Progenitor cell of endocrine pancreas (in vitro differentiated cells): ENCODE measurements at regions not wholly inside any gene's neighbourhood (a gene's known extent, or its start where the extent isn't known, plus 50 kb on each side); places are given as distances from the start of the nearest gene placed in this dataset.

Experiments
- DNase-seq: peaks from one replicate; pipeline ENCODE4 v3.0.0; 2021; ENCODE audit warnings: low spot score; ENCODE audit not compliant: unreplicated experiment
- H3K27ac Mint-ChIP-seq: 2 replicates; pipeline ENCODE4 v1.8.0; 2021; ENCODE audit warnings: mild to moderate bottlenecking, moderate library complexity, mixed read lengths
- H3K27me3 Mint-ChIP-seq: 2 replicates; pipeline ENCODE4 v1.8.0; 2021; ENCODE audit warnings: mixed read lengths
- H3K36me3 Mint-ChIP-seq: 2 replicates; pipeline ENCODE4 v1.8.0; 2022; ENCODE audit warnings: mixed read lengths; ENCODE audit not compliant: insufficient read depth
- H3K4me1 Mint-ChIP-seq: 2 replicates; pipeline ENCODE4 v1.8.0; 2021; ENCODE audit warnings: low read depth, mixed read lengths
- H3K4me3 Mint-ChIP-seq: 2 replicates; pipeline ENCODE4 v1.8.0; 2021; ENCODE audit warnings: low read depth, mild to moderate bottlenecking, moderate library complexity, mixed read lengths
- H3K9me3 Mint-ChIP-seq: 2 replicates; pipeline ENCODE4 v1.8.0; 2021; ENCODE audit warnings: low read depth, mixed read lengths
- CTCF ChIP-seq: fragments of 200-600 bp; sonication (generic); IDR thresholded peaks from one replicate; pipeline ENCODE4 v1.5.0; 2021; ENCODE audit warnings: antibody characterized with exemption, mild to moderate bottlenecking; ENCODE audit not compliant: unreplicated experiment

GRCh38 chr12:42683933-42684801, 94.6 kb upstream of the PRICKLE1 start:
- H3K4me3 Mint-ChIP-seq: no peak overlapping the region
- H3K27ac Mint-ChIP-seq: no peak overlapping the region
- DNase-seq: no peak
- H3K4me1 Mint-ChIP-seq: no peaks in the 10 kb centered on the region
- TF ChIP-seq CTCF: no peak
- H3K9me3 Mint-ChIP-seq: no peaks in the 10 kb centered on the region
- no peaks in the 10 kb centered on the region for H3K27me3 Mint-ChIP-seq
- no peaks in the 10 kb centered on the region for H3K36me3 Mint-ChIP-seq

- H3K4me1 Mint-ChIP-seq: no peaks in the 10 kb centered on the region
- no peak overlapping the region for H3K4me3 Mint-ChIP-seq
- no peak for TF ChIP-seq CTCF
- DNase-seq: no peak
- H3K27ac Mint-ChIP-seq: no peak overlapping the region
- no peaks in the 10 kb centered on the region for H3K27me3 Mint-ChIP-seq
- no peaks in the 10 kb centered on the region for H3K36me3 Mint-ChIP-seq
- H3K9me3 Mint-ChIP-seq: no peaks in the 10 kb centered on the region
These were observed 93.7 kb upstream of the PRICKLE1 start for GRCh38 chr12:42683266-42683665.

GRCh38 chr12:42679466-42679865, 89.9 kb upstream of the PRICKLE1 start:
- no peaks in the 10 kb centered on the region for H3K9me3 Mint-ChIP-seq
- H3K4me3 Mint-ChIP-seq: no peak overlapping the region
- no peak for DNase-seq
- TF ChIP-seq CTCF: no peak
- no peak overlapping the region for H3K27ac Mint-ChIP-seq
- H3K36me3 Mint-ChIP-seq: no peaks in the 10 kb centered on the region
- no peaks in the 10 kb centered on the region for H3K4me1 Mint-ChIP-seq
- no peaks in the 10 kb centered on the region for H3K27me3 Mint-ChIP-seq

- Mint-ChIP-seq H3K9me3 (no peaks in the 10 kb centered on the region), H3K36me3 (no peaks in the 10 kb centered on the region), H3K4me1 (peaks cover 1% of the 10 kb centered on the region), H3K4me3 (no peak overlapping the region), H3K27ac (no peak overlapping the region), H3K27me3 (no peaks in the 10 kb centered on the region)
- TF ChIP-seq CTCF: no peak
- no peak for DNase-seq
These were observed 87.9 kb upstream of the PRICKLE1 start for GRCh38 chr12:42677461-42677860.

GRCh38 chr12:42673535-42673934, 84.0 kb upstream of the PRICKLE1 start:
- Mint-ChIP-seq H3K27ac (no peak overlapping the region), H3K4me1 (peaks cover 7% of the 10 kb centered on the region), H3K36me3 (no peaks in the 10 kb centered on the region), H3K4me3 (no peak overlapping the region), H3K9me3 (no peaks in the 10 kb centered on the region), H3K27me3 (no peaks in the 10 kb centered on the region)
- TF ChIP-seq CTCF: no peak
- DNase-seq: no peak
